Renal pelvis (tissue), 1 donor: ENCODE measurements at regions not wholly inside any gene's neighbourhood (a gene's known extent, or its start where the extent isn't known, plus 50 kb on each side); places are given as distances from the start of the nearest gene placed in this dataset.
"Not testable (repeated sequence)": the region's sequence is repeated elsewhere in the genome, so short reads cannot be mapped to it uniquely, and the experiment has no call there.

ENCODE experiments used
- DNase-seq: peaks from one replicate; pipeline ENCODE4 v3.0.0-alpha.2; 2013

DNA sequence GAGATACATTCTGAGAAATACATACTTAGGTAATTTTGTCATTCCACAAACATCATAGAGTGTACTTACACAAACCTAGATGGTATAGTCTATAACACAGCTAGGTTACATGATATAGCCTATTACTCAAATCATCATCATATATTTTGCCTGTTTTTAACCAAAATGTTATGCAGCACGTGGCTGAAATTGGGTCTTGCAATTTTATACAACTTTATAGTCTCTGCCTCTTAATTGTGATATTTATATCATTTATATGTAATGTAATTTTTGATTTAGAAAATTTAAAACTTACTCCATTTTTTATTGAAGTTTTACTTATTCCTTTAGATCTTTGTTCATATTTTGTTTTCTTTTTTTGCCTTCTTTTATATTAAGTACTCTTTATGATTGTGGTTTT is 350.7 kb upstream of the DCN start:
- DNase-seq: no peak

DNA sequence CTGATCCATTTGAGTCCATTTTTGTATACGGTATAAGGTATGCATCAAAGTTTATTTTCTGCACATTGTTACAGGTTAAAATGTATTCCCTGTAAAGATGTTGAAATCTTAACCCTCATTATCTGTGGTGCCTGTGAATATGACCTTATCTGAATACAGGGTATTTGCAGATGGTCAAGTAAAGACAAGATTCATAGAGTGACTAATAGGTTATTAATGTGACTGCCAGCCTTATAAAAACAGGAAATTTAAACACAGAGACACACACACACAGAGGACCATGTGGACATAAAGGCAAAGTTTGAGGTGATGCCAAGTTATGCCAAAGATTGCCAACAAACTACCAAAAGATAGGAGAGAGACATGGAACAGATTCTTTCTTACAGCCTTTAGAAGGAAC is 347.2 kb upstream of the DCN start:
- DNase-seq: no peak

DNA sequence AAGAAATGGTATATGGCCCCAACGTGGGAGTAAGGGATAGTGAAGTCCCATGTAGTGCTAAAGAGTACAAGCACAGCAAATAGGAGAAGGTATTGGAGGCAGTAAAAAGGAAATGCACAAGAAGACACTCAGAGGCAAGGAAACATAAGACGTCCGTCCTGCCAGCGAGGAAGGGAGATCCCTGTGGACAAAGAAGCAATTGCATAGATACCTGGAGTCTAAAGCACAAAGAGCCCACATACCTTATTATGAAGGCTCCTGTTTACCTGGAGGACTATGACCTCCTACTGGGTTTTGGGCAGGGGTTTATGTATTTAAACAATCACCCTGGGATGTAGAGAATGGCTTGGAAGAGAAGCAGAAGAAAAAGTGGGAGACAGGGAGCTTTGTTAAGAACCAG is 341.2 kb upstream of the DCN start:
- DNase-seq: no peak

DNA sequence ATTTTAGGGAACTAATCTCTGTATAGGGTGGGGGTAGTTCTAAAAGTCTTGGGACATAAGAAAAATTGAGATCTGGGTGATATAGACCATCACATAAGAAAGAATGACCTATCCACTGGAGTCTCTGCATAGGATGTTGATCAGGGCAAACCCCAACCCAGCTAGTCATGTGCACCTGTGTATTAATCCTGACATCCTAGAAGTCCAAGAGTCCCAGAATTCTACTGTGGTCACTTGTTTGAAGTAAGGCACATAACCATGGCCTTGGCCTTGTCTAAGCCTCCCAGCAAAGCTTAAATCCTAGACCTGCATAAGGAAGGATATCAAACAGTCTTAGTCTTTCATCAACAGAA is 334.1 kb upstream of the DCN start:
- no peak for DNase-seq

DNA sequence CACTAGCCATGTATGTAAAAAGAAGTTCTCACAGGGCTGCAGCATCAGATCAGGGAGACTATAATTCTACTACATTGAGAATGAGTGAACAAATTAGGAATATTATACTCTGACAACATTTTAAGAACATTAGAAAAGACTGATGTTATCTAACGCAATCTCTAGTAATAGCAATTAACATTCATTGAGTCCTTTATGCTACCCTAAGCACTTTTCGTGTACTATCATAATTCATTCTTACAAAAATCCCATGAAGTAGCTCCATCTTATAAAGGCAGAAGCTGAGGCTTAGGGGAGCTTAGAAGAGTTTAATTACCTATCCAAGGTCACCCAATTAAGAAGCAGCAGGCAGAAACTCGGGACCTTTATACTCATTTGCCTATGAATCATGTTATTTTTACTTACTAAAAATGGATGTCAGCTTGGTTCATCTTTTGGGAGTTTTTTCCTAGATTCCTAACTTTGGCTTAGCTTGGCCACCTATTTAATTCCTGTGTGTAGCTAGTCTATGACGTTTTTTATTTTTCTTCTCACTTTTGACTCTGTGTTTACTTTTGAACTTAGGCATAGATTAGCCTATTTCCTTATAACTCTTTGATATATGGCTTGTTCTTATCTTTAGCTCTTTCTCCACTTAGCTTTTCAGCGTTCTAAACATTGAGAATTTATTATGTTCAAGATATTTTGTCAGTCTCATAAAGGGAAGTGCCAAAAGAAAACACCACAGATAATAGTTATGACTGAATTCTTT is 333.5 kb upstream of the DCN start:
- DNase-seq: no peak

DNA sequence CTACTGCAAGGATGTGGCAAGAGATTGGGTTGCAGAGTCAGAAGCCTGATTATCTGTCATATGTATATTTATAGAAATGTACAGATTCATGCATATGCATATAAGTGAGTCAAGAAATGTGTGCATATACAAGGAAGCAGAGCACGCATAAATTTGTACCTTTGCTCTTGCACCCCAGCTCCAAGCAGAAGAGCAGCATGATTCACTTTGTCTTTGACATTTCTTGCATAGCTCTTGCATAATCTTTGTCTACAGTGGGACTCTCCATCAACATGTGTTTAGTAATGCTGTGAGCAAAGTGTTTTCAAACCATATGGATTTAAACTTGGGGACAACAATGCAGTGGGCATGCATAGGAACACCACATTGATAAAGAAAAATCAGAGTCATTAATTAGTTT is 330.7 kb upstream of the DCN start:
- DNase-seq: no peak

DNA sequence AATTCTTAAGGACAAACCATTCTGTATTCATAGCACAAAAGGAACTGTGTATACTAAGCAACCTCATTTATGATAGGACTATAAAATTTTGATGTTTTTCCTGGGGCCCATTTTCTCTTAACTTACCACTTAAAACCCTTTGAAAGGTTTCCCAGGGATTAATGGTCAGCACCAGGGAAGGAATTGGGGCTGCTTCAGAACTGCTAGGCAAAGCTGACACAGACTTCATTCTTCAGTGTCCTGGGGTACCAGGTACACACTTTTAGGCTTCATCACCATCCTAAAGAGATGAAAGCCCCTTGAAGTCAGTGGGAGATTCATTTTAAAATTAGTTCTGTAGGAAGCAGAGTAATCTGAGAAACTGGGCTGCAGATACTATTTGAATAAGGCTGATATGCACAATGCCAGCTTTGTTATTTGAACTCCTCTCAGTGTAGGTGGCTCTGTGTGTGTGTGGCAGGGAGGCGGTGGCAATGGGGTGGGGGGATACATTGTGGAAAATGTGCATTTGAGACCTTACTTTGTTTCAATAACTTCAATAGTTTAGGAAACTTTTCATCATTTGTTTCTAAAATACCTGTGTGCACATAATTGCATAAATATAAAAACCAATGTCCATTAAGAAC is 329.3 kb upstream of the DCN start:
- no peak for DNase-seq

DNA sequence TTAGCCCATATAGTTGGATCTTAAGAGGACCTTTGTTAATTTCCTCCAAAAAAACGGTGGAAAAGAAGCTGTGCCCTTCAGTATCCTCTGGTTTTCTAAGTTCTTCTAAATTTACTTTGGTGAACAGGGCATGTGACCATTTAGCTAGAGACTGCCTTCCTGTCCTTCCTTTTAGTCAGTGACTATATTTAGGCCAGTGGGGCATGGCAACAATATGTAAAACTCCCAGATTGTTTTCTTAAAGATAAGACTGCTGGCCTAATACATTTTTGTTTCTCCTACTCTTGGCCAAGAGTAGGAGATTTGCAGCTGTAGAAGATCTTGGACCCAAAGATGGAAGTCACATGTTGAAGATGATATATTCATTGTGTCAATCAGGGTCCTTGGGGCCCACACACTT is 325.1 kb upstream of the DCN start:
- DNase-seq: no peak

DNA sequence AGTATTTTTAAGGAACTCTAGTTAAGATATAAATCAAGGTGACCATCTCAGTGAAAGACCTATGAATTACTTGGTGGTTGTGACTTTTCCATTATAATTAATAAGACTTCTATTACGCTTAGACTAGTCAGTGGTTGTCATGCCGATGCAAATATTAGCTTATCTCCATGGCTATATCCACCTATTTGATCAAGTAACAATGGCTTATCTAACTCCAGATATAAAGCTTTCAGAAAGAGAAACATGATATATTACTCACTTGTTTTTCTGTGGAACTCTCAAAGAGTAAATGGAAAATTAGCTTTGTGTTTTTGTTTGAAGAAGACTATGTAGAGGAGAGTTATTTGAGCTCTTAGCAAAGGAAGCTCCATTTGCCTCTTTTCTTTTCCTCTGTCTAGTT is 323.8 kb upstream of the DCN start:
- no peak for DNase-seq

DNA sequence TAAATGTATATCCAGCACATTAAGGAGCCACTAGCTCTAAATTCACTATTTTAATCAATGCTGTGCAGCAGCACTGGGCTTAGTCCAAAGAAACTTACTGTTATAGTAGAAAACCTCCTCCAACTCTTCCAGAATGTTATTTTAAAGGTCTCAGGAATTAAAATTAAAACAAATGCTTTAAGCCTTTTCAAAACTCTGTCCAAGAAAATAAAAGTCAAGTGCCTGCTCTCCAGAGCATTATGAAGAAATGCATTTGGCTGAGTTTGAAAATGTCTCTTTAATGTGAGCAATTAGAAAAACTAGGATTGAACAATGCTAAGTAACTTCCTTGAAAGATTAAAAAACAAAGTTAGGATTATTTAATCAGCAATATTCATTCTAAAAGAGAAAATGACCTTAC is 322.4 kb upstream of the DCN start:
- no peak for DNase-seq

DNA sequence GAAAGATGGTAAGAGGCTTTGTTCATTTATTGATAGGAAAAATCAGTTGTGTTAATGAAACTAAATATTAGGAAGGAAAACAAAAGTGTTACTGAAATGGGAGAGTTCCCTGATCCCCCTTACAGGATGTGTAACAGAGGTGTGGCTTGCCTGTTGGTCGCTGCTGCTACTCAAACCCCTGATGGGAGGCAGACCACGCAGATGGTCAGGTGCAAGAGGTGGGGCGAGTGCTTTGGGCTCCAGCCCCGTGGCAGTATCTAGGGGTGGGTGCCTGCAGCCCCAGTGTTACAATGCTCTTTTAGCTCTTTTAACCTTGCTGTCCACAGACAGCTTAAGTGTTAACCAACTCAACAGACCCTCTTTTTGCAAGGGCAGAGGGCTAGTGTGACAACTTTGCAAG is 319.6 kb upstream of the DCN start:
- DNase-seq: no peak

DNA sequence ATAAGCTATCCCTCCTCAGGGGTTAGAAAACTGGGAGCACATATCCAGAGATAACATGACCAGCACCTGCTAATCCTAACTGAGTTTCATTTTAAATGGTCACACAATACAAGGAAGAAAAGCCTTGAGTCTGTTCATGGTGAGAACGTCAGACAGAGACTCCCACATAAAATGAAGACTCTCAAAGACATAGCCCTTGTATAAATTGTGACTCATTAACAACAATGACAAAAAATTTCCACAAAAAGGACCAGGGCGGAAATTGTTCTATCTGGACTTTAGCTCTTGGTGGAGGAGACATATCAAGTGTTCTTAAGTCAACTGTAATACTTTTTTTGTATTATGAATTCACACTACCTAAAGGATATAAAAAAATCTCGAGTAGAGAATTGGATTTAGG is 313.7 kb upstream of the DCN start:
- no peak for DNase-seq

DNA sequence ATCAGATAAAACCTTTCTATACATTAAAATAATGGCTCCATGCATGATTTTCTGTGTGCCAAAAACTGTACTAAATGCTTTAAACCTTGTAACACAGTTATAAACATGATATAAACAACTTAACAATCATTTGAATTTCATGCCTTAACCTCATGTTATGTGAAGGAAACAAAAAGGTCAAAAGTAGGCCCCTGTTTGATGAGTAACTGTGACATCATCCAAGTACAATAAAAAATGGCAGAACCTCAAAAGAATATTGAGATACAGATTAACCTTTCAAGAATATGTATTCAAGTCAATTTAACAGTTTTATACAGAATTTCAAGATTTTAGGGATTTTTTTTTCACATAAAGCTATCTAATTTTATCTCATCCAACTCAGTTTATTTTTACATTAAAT is 310.7 kb upstream of the DCN start:
- DNase-seq: no peak

DNA sequence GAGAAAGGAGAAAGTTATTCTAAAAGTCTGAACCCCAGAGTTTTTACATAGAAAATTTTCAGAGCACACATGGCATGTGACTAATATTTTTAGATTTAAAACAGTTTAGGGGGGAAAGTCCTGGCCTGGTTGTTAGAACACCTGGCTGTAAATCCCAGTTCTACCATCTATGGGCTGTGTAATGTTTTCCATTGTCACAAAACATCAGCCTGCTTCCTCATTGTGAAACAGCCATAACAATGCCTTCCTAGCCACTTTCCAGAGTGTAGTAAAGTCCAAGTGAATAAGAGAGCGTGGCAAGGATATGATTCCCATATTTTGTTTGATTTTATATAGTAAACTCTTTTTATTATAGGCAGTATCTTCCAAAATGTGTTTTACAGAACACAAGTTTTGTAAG is 310.0 kb upstream of the DCN start:
- no peak for DNase-seq

DNA sequence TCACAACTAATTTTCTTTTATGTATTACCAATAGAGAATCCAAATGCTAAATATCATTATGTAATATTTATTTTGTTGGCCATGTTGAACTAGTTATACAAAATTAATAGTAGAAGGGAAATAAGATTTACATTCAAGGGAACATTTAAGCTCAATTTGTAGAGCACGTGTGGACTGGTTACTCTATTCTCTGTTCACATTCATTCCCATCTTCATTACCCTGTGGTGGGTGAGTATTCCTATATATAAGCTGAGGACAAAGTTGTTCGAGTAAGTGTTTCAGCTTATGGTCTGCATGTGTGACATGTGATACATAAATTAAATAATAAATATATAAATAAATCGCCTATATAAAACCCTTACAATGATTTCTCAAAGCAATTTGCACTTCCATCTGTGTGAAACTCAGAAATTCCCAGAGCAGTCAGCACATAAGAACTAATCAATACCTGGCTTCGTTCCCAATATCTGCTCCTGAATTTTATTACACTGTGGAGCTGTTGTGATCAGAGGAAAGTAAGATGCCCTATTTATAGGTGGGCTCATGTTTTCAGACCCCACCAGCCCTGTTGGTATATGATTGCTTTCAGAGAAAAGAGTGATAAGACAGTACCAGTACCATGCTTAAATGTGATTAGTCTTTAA is 308.2 kb upstream of the DCN start:
- no peak for DNase-seq

DNA sequence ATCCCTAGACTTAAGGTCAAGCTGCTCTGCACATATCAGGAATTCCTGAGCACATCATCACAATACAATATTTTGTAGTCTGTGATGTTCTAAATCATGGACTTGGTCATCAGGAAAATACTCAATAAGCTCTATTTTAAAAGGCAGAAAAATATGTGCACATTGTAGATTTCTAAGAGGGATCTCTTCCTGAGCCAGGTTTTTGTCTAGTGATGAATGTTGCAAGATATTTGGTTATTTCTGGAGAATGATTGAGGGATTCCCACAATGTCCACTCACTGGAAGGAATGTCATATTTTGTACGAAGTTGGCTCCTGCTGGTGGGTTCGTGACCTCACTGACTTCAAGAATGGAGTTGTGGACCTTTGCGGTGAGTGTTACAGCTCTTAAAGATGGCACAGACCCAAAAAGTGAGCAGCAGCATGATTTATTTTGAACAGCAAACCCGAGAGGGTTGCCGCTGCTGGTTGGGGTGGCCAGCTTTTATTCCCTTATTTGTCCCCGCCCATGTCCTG is 300.9 kb upstream of the DCN start:
- DNase-seq: no peak

DNA sequence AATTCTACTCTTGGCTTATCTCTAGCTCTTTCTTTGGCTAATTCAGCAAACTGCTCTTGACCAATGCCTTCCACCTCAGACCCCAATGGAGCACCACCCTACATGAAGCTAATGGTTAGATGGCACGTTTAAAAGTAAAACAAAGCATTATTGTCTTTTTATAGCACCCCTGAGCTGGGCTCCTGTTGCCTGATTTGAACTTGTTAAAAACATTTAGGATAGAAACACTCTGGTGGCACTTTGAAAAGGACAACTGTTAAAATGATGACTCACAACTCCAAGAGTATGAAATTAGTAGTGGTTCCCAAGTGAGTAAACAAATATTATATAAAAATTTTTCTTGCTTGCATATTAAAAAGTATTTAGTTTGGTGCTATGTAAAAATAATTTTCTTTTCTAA is 299.6 kb upstream of the DCN start:
- DNase-seq: no peak

DNA sequence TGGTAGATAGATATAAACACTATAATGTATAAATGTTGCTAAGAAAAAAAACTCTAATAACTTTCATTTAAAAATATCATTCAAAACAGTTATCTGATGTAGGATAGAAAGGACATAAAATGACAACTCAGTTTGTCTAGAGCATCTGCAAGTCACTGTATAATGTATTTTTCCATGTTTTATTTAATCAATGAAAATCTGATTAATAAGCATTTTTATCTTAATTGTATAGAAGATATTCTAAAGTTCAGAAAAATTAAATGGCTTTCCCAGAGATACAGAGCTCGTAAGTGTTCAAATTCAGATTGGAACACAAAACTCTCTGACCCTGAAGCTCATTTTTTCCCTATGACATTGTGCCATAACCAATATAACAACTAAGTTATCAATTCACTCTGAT is 295.9 kb upstream of the DCN start:
- DNase-seq: no peak

DNA sequence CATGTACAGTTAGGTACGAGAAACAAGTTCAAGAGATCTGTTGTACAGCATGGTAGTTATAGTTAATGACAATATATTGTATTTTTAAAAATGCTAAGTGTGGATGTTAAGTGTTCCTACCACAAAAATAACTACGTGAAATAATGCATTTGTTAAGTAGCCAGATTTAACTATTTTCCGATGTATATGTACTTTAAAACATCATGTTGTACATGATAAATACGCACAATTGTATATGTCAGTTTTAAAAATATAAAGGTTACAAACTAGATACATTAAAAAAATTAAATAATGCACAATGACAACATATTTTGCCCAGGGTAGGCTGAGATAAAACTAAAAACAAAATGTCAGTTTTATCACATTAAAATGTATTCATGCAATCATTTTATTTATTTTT is 285.1 kb upstream of the DCN start:
- DNase-seq: no peak

DNA sequence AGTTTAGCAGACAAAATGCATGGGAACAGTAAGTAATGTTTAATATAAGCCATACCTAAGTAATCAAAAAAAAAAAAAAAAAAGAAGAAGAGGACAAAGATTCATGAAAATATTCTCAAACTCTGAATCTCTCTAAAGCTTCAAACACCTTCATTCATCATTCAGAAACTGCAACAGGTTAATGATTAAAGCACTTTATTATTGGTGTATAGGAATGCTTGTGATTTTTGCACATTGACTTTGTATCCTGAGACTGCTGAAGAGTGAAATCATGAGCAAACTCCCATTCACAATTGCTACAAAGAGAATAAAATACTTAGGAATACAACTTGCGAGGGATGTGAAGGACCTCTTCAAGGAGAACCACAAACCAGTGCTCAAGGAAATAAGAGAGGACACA is 278.4 kb upstream of the DCN start:
- no peak for DNase-seq

DNA sequence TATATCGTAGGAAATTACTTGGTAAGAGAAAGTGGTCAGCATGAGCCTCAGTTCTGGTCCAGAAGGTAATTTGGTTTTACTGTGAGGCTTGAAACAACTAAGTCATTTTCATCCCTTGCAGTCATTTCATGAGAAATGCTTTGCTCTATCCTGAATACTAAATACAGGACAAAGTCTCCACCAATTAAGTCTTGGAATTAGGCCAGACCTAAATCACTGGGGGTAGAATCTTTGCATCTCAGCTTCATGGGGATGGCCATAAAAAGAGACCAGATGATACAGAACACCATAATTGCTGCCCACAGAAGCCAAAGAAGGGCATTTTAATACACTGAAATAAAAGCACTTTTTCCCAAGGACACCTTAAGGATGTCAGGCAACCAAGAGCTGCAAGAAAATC is 277.9 kb upstream of the DCN start:
- DNase-seq: no peak

DNA sequence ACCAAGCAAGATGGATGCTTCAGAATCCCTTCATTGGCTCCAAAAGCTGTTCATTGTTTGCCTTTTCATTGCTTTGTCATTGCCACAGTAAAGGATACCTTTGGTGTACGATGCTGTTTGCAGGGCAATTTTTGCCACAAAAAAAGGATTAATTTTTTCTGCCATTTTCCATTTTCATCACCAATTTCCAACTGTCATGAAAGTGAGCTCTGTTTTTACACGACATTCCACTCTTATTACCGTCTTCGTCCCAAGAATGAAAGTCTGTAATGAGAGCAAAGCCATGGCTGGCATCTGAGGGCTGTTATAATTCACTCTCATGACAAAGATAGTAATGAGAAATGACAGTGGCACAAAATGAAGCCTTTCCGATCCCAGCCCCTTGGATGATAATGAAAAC is 272.7 kb upstream of the DCN start:
- DNase-seq: no peak

DNA sequence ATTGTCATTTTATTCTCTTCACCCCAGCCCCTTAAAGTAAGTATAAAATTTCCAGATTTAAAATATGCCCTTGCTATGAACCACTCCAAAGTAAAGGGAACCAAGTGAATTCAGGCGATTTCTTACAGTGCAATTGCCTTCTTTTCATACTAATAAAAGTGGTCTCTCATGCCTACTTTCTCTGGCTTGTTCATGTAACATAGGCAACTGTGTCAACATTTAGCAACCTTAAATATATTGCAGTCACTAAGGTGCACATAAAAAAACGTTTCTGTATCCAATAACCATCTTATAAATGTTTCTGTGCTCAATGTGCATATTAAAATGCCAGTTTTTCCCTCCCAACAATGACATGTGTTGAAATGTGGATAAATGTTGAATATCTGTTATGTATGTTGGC is 271.6 kb upstream of the DCN start:
- no peak for DNase-seq

DNA sequence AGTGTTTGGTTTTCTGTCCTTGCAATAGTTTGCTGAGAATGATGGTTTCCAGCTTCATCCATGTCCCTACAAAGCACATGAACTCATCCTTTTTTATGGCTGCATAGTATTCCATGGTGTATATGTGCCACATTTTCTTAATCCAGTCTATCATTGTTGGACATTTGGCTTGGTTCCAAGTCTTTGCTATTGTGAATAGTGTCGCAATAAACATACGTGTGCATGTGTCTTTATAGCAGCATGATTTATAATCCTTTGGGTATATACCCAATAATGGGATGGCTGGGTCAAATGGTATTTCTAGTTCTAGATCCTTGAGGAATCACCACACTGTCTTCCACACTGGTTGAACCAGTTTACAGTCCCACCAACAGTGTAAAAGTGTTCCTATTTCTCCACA is 269.8 kb upstream of the DCN start:
- DNase-seq: not testable (repeated sequence)
